HepG2 (cell line): ENCODE measurements at regions not wholly inside any gene's neighbourhood (a gene's known extent, or its start where the extent isn't known, plus 50 kb on each side); places are given as distances from the start of the nearest gene placed in this dataset.

Experiments used
- ATAC-seq: fragments of 200-7000 bp; cut with Tn5 transposase; 3 replicates; pipeline ENCODE4 v1.9.1; 2020; ENCODE audit warnings: mild to moderate bottlenecking, moderate library complexity
- BruUV-seq: library from RNA; stranded (reverse); fragments of 400-500 nt; replicated peaks from 2 replicates; lab custom pipeline; 2021; lab: Mats Ljungman, UMichigan
- CTCF ChIA-PET: fragments of 300-600 bp; formaldehyde crosslinking; extraction: SDS; loops from one replicate; lab custom pipeline; 2021; ENCODE audit warnings: low total read pairs, inconsistent platforms, low intra/inter-chr PET ratio; lab: Yijun Ruan, JAX
- POLR2A ChIA-PET: fragments of 350-600 bp; sonication (Branson Sonifier 250); formaldehyde crosslinking; loops from one replicate; lab custom pipeline; 2020; ENCODE audit warnings: antibody characterized with exemption, inconsistent platforms; lab: Yijun Ruan, JAX
- DNase-seq: peaks from one replicate; pipeline ENCODE4 v3.0.0-alpha.2; 2015; ENCODE audit warnings: low spot score
- FAIRE-seq: peaks from 3 replicates; lab custom pipeline; 2011; peaks lifted over from hg19 to GRCh38; lab: Jason Lieb, UNC
- H2AFZ ChIP-seq: one replicate; pipeline ENCODE4 v1.6.1; 2011; ENCODE audit warnings: low read length, inconsistent platforms
- H3K27ac ChIP-seq: fragments of 300-600 bp; 3 replicates; pipeline ENCODE4 v1.8.0; 2011; ENCODE audit warnings: mixed run types, mild to moderate bottlenecking, mixed read lengths, low read length, inconsistent platforms; ENCODE audit not compliant: insufficient read depth; ENCODE audit errors: extremely low read length
- H3K27me3 ChIP-seq, 2 experiments: fragments of 200-600 bp in 1 of 2; 2 replicates in 1 of 2; 3 replicates in 1 of 2; pipeline versions ENCODE4 v1.6.0 to v1.8.0; 2011; ENCODE audit warnings: low read length in 2 of 2, mild to moderate bottlenecking in 2 of 2, moderate library complexity in 2 of 2, inconsistent platforms in 1 of 2; ENCODE audit not compliant: insufficient read depth in 2 of 2, control insufficient read depth in 1 of 2
- H3K36me3 ChIP-seq, 2 experiments: fragments of 200-600 bp in 1 of 2; replicated peaks in 1 of 2; 2 replicates in 1 of 2; 3 replicates in 1 of 2; pipeline versions ENCODE4 v1.5.1 to v1.8.0; 2011; ENCODE audit warnings: low read length in 2 of 2, inconsistent platforms in 1 of 2; ENCODE audit not compliant: insufficient read depth in 2 of 2, control insufficient read depth in 1 of 2
- H3K4me1 ChIP-seq: 2 replicates; pipeline ENCODE4 v1.5.1; 2012; ENCODE audit warnings: low read length, inconsistent platforms; ENCODE audit not compliant: insufficient read depth
- H3K4me2 ChIP-seq: 2 replicates; pipeline ENCODE4 v1.6.0; 2011; ENCODE audit warnings: low read depth, low read length, inconsistent platforms
- H3K4me3 ChIP-seq, 3 experiments: fragments of 200-600 bp in 1 of 3; sonication (generic), shearing (Covaris generic) in 1 of 3; replicated peaks in 1 of 3; 2 replicates each; pipeline ENCODE4 v1.5.1; 2011 to 2016; ENCODE audit warnings: low read length in 3 of 3, inconsistent platforms in 2 of 3, low read depth in 2 of 3, mild to moderate bottlenecking in 2 of 3, control low read depth in 1 of 3, mixed read lengths in 1 of 3; ENCODE audit not compliant: insufficient read depth in 1 of 3
- H3K79me2 ChIP-seq: one replicate; pipeline ENCODE4 v1.6.1; 2011; ENCODE audit warnings: low read length, inconsistent platforms; ENCODE audit not compliant: insufficient read depth
- H3K9ac ChIP-seq: 2 replicates; pipeline ENCODE4 v1.6.0; 2011; ENCODE audit warnings: mild to moderate bottlenecking, low read depth, low read length, inconsistent platforms; ENCODE audit not compliant: insufficient read depth
- H3K9me3 ChIP-seq: 2 replicates; pipeline ENCODE4 v1.5.1; 2012; ENCODE audit warnings: mild to moderate bottlenecking, low read length
- H4K20me1 ChIP-seq: 2 replicates; pipeline ENCODE4 v1.6.0; 2011; ENCODE audit warnings: inconsistent platforms, mild to moderate bottlenecking, low read length, moderate library complexity; ENCODE audit not compliant: insufficient read depth
- ATF7 ChIP-seq, 2 experiments: fragments of 450-650 bp in 1 of 2; sonication (generic) in 1 of 2; formaldehyde crosslinking in 1 of 2; IDR thresholded peaks; 2 replicates each; pipeline versions ENCODE4 v1.4.0 to v1.6.1; 2016 to 2020; ENCODE audit warnings: antibody characterized with exemption in 1 of 2, mild to moderate bottlenecking in 1 of 2, missing genetic modification reagents in 1 of 2
- CREB1 ChIP-seq, 2 experiments: fragments of 450-650 bp in 1 of 2; IDR thresholded peaks; 2 replicates each; pipeline ENCODE4 v1.6.1; 2016 to 2017; ENCODE audit warnings: control low read depth in 1 of 2, mild to moderate bottlenecking in 1 of 2, missing compliant biosample characterization in 1 of 2, missing genetic modification characterization in 1 of 2
- HIVEP1 ChIP-seq: sonication (generic); formaldehyde crosslinking; IDR thresholded peaks from 2 replicates; pipeline ENCODE4 v1.4.0; 2020; ENCODE audit warnings: mild to moderate bottlenecking, missing genetic modification reagents
- IRF1 ChIP-seq: sonication (generic); formaldehyde crosslinking; IDR thresholded peaks from 2 replicates; pipeline ENCODE4 v1.4.0; 2020; ENCODE audit warnings: low read depth, mild to moderate bottlenecking, missing genetic modification reagents
- ZBTB7A ChIP-seq: sonication (generic); formaldehyde crosslinking; IDR thresholded peaks from 2 replicates; pipeline ENCODE4 v1.8.0; 2022; ENCODE audit warnings: mild to moderate bottlenecking, missing genetic modification reagents
- WGBS: methylation state at CpG from one replicate; pipeline ENCODE4 v1.1.6; 2017; ENCODE audit warnings: low lambda C conversion rate; 5-methylcytosine and 5-hydroxymethylcytosine counted together
- in situ Hi-C: cut with HindIII; loops from 2 replicates; pipeline ENCODE4 v1.10.0; 2017; ENCODE audit warnings: low pct_unique_long_range_greater_than_20kb; ENCODE audit not compliant: extremely low pct_ligation_motif_present
- intact Hi-C: fragments of 100-400 bp; cut with micrococcal nuclease; formaldehyde crosslinking; loops from one replicate; pipeline ENCODE4 v1.10.0; 2022; ENCODE audit not compliant: unreplicated experiment

GRCh38 chr10:133012573-133013359 is 70.4 kb upstream of the CFAP46 start:
- 52% methylated on average over 52 of the region's 58 CpGs for WGBS
- FAIRE-seq: no peak

GRCh38 chr10:133011882-133012281 is 69.5 kb upstream of the CFAP46 start:
- no peak overlapping the region for H3K4me2 ChIP-seq
- no TSS peak for BruUV-seq
- H3K4me1 ChIP-seq: no peaks in the 10 kb centered on the region
- no peak overlapping the region for H3K27ac ChIP-seq
- no peak overlapping the region for H3K9ac ChIP-seq
- TF ChIP-seq HIVEP1 (CRISPR knock-in tag) (no peak), IRF1 (CRISPR knock-in tag) (no peak)
- 67% methylated on average over 10 of the region's 10 CpGs for WGBS
- peaks cover 4 to 58% of the 10 kb centered on the region in 2 experiments; a peak in 4 of 5 replicates for H3K27me3 ChIP-seq
- no peaks in the 10 kb centered on the region for H3K36me3 ChIP-seq
- ChIA-PET CTCF (no interaction called here), POLR2A (no interaction called here)
- intact Hi-C loops: no loop called here
- no peak overlapping the region for H2AFZ ChIP-seq
- H3K79me2 ChIP-seq: no peaks in the 10 kb centered on the region
- in situ Hi-C loops: no loop called here
- ATAC-seq: no peak
- H4K20me1 ChIP-seq: no peaks in the 10 kb centered on the region
- no peak overlapping the region for H3K4me3 ChIP-seq
- FAIRE-seq: no peak
- H3K9me3 ChIP-seq: no peaks in the 10 kb centered on the region
- no peak for DNase-seq

More at GRCh38 chr10:133012573-133013359, 70.4 kb upstream of the CFAP46 start:
- H4K20me1 ChIP-seq: no peaks in the 10 kb centered on the region
- H3K79me2 ChIP-seq: no peaks in the 10 kb centered on the region
- CTCF ChIA-PET: no interaction called here
- no peaks in the 10 kb centered on the region for H3K9me3 ChIP-seq
- H3K36me3 ChIP-seq: no peaks in the 10 kb centered on the region
- ATAC-seq (no peak), DNase-seq (no peak)
- no peak overlapping the region for H3K27ac ChIP-seq
- no peak overlapping the region for H3K4me2 ChIP-seq
- intact Hi-C loops (no loop called here), in situ Hi-C loops (no loop called here)
- H3K4me3 ChIP-seq: no peak overlapping the region
- H3K9ac ChIP-seq: no peak overlapping the region
- TF ChIP-seq ATF7 (IDR thresholded peaks at IDR 0.05) (peak; percentile 97), ATF7 (CRISPR knock-in tag; IDR thresholded peaks at IDR 0.05) (no peak), CREB1 (IDR thresholded peaks at IDR 0.05) (peak; percentile 94), CREB1 (CRISPR knock-in tag; IDR thresholded peaks at IDR 0.05) (no peak), ZBTB7A (CRISPR knock-in tag) (no peak)
- H2AFZ ChIP-seq: no peak overlapping the region
- H3K27me3 ChIP-seq: peaks cover 4 to 49% of the 10 kb centered on the region in 2 experiments; a peak in 4 of 5 replicates
- POLR2A ChIA-PET: no interaction called here
- BruUV-seq: no TSS peak
- no peaks in the 10 kb centered on the region for H3K4me1 ChIP-seq
